NCI-H524 (cell line): ENCODE measurements at regions not wholly inside any gene's neighbourhood (a gene's known extent, or its start where the extent isn't known, plus 50 kb on each side); places are given as distances from the start of the nearest gene placed in this dataset.
"Not testable (repeated sequence)": the region's sequence is repeated elsewhere in the genome, so short reads cannot be mapped to it uniquely, and the experiment has no call there.

Experiments used
- DNase-seq, 2 experiments: peaks; one replicate each; lab custom pipeline; 2025; lab: John Stamatoyannopoulos, UW

DNA sequence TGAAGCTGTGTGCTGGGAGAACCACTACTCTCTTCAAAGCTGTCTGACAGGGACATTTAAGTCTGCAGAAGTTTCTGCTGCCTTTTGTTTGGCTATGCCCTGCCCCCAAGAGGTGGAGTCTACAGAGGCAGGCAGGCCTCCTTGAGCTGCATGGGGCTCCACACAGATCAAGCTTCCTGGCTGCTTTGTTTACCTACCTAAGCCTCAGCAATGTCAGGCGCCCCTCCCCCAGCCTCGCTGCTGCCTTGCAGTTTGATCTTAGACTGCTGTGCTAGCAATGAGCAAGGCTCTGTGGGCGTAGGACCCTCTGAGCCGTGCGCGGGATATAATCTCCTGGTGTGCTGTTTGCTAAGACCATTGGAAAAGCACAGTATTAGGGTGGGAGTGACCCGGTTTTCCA, 103.3 kb upstream of the SALL1 start:
- not testable (repeated sequence) for DNase-seq

DNA sequence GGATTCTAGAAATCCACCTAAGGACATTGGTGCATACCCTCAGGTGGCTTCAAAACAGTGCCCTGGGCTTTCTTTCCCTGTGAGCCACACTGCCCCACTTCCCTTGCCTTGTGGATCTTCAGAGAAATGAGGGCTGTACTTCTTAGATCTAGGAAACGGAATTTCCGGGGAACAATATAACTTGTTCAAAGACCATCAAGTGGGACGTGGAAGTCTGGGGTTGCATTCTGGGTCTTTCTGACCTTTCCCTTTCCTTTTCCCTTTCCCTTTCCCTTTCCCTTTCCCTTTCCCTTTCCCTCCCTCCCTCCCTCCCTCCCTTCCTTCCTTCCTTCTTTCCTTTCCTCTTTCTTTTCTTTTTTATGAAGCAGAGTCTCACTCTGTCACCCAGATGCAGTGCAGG, 97.1 kb upstream of the SALL1 start:
- DNase-seq: no peak

DNA sequence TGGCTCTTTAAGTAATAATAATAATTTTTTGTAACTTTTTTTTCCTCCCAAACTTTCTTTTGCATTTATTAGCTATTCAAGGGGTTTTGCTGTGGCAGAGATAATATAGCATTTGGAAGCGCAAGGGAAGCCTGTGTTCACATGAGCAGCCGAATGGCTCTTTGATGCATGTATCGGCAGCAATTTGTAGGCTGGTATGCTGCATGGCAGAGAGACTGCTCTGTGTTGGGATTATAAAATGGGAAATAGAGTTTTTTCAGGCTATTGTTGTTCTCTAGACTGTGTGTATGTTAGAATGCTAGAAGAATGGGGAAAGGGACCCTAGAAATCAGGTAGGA, 94.6 kb upstream of the SALL1 start:
- DNase-seq: no peak

- DNase-seq: no peak
Observed at GRCh38 chr16:51244887-51245657, 94.0 kb upstream of the SALL1 start.

DNA sequence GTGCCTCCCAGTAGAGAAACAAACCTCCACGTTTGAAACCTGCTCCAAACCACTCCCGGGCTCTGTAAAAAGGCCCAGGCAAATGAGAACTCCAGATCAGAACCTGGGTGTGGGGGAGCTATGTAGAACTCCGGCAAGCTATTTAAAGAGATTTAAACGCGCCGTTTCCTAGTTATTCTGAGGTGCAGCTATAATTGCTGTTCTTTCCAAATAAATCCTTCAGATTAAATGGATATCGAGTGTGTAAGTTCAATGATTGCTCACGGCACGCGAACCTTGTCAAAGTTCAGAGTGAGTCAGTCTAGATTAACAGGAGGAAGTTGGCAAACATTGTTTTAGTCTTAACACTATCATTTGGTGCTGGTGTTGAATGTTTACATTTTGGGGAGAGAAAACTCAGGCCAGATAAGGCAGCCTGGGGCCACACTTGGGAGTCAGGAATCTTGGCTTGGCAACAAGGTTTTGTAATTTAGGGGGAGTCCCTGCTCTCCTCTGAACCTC, 92.9 kb upstream of the SALL1 start:
- DNase-seq: no peak

DNA sequence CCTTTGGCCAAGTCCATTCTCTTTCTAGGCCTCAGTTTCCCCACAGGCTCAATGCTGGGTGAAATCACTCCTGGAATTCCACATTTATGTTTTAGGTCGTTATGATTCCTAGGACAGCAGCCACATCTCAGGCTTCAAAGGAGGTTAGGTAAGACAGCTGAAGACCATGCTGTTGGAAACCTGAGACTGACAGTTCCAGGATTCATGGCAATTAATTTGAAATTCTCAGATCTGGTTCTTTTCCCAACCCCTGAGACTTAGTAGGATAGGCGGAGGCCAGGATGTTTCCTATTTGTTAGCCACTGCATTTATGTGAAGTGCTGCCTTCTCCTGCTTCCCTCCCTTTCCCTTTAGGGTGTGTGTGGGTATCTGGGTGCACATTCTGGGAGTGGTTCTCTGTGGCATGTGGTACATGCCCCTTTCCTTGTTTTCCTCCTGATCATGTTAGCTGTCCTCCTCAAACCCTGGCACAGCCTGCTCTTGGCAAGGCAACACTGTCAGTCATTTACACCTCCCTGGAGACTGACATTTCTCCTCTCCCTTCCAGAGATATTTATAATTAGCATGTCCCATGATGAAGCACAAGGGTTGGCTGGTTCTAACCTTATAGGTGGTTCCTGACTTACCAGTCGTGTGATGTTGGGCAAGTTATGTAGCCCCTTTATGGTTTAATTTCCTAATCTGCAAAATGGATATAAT, 91.4 kb upstream of the SALL1 start:
- DNase-seq: no peak

DNA sequence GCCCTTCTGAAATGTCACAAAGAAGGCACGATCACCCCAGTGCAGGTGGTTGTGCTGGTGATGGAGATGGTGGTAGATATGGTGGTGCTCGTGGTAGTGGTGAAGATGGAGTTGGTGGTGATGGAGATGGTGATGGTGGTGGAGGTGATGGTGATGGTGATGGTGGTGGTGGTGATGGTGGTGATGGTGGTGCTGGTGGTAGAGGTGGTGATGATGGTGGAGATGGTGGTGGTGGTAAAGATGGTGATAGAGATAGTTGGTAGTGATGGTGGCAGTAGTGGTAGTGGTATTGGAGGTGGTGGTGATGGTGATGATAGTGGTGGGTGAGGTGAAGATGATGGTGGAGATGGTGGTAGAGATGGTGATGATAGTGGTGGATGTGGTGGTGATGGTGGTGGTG, 88.1 kb upstream of the SALL1 start:
- DNase-seq: no peak

GRCh38 chr16:51237861-51238378, 86.8 kb upstream of the SALL1 start:
- no peak for DNase-seq

GRCh38 chr16:51237207-51237606, 86.1 kb upstream of the SALL1 start:
- no peak for DNase-seq

GRCh38 chr16:51236583-51236982, 85.5 kb upstream of the SALL1 start:
- DNase-seq: no peak

DNA sequence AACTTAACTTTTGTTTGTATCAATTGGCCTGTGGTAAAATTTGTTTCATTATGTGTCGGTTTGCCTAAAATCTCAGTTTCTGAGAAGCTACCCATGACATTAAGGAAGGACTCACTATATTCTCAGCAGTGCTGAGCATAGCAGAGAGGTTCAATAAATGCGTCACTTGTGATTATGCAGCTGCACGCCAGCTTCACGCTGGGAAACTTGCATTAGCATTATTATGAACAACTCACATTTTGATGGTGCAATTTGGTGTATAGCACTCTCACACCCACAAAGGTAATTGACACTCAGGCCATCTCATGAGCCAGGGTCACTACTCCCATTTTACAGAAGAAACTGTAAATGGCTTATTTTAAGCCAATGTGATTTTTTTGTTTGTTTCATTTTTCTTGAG, 80.6 kb upstream of the SALL1 start:
- DNase-seq: no peak

DNA sequence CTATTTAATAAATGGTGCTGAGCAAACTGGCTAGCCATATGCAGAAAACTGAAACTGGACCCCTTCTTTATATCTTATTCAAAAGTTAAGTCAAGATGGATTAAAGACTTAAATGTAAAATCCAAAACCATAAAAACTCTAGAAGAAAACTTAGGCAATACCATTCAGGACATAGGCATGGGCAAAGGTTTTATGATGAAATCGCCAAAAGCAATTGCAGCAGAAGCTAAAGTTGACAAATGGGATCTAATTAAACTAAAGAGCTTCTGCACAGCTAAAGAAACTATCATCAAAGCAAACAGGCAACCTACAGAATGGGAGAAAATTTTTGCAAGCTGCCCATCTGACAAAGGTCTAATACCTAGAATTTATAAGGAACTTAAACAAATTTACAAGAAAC, 79.0 kb upstream of the SALL1 start:
- DNase-seq: not testable (repeated sequence)

- DNase-seq: no peak
Observed at GRCh38 chr16:51228097-51228659, 77.1 kb upstream of the SALL1 start.

DNA sequence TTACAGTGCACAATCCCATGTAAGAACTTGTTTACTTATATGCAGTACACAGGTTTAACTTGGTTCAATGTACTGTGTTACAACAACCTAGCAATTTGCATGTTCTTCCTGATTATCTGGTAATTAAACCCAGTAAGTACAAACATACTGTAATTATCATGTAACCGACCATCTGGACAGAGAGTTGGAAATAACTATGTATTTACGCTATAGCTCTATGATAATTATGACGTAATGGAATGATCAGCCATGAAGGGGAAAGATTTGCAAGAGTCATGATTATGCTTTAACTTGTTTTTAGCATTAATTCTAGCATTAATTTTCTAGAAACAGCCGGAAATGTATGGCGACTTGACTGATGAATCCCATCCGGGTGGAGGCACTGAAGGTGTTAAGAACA, 74.8 kb upstream of the SALL1 start:
- DNase-seq: no peak

DNA sequence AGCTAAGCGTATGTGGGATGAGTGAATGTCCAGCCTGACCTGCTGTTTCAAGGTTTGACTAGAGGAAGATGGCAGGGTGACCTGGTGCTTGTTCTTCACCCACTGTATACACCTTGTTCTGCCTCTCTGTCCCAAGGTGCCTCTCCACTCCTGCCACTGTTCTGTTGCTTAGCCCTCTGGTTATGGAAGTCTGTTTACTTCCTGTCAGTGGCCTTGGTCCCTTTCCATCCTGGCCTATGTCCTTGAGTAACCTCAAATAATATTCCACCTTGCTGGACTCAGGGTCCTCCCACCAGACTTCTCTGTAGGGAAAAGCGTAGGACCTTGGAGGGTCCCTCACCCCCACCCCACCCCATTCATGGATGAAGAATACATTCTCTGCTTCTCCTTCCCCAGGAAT, 73.2 kb upstream of the SALL1 start:
- no peak for DNase-seq

GRCh38 chr16:51222016-51222415, 70.9 kb upstream of the SALL1 start:
- no peak for DNase-seq

DNA sequence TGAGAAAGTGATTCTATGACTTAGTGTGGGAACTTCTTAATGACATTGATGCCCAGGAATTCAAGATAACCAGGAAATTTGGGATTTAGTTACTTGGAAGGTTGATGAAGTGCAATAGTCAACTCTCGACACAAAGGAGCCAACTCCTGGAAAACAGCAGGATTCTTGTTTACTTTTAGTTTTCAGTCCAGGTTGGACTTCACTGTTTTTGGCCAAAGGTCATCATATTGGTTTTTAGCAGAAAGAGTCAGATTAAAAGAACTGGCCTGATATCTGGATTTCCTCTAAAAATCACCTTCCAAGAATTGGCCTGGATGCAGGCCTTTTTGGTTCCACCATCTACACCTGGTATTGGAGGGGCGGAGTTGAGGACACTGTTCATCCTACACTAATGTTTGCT, 60.1 kb upstream of the SALL1 start:
- DNase-seq: no peak

DNA sequence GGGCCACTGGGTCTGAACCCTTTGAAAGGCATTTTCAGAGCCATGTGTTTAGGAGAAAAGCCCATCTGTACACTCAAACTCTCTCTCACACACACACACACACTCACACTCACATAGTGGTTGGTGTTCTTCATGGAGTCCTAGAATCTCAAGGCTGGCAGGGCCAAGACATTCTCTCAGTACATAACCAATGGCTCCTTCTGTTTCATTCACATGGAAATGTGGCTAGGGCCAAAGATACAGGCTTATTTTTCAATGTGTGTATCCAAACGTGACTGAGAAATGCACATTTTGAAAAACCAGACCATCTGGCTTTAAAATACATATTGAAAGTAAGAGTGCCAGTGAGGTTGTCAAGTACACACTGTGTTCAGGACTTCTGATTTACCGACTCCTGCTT, 59.0 kb upstream of the SALL1 start:
- no peak for DNase-seq

DNA sequence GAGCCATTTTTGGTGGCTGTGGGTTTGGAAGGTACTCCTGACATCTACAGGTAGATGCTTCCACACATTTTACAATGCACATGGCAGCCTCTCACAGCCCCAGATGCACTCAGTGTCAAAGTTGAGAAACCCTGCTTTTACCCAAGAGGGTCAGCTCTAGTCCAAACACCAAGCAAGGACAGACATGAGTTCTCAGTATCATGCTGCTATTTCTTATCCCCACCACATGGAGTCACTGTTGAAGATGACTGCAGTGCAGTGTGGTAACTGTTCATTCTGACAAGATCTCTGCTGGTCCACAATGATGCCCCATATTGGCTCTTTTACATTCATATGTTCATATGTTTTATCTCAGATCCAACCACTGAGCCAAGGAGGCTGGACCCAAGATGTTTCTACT, 50.5 kb upstream of the SALL1 start:
- no peak for DNase-seq
